ENCODE measurements at regions not wholly inside any gene's neighbourhood (a gene's known extent, or its start where the extent isn't known, plus 50 kb on each side); places are given as distances from the start of the nearest gene placed in this dataset.
"Not testable (repeated sequence)": the region's sequence is repeated elsewhere in the genome, so short reads cannot be mapped to it uniquely, and the experiment has no call there.

GRCh38 chr20:4445331-4445730, 196.2 kb upstream of the ADRA1D start:
- no peak for ATAC-seq (replicated peaks in 6 of 8)
- in situ Hi-C loops (cut with MboI; ENCODE audit: low pct_unique_long_range_greater_than_20kb in 2 of 9, low sequenced_read_pairs in 9 of 9, unreplicated experiment in 9 of 9): no loop called here
- no peak overlapping the region for H3K4me3 ChIP-seq
- H3K4me1 ChIP-seq (replicated peaks in 1 of 2): no peaks in the 10 kb centered on the region
- no peak overlapping the region for H3K27ac ChIP-seq
- whole genome bisulfite sequencing, 10 experiments: 80 to 100% (median 100%) methylated on average over 1 to 2 of the region's 2 CpGs; no CpG with 5 or more reads in 3 of the 10 experiments

- WGBS, 10 experiments: 0 to 100% (median 40%) methylated on average over 1 to 2 of the region's 2 CpGs; no CpG with 5 or more reads in 1 of the 10 experiments
- Histone ChIP-seq H3K4me3 (no peak overlapping the region), H3K4me1 (replicated peaks in 1 of 2) (no peaks in the 10 kb centered on the region), H3K27ac (no peak overlapping the region)
- in situ Hi-C loops (cut with MboI; ENCODE audit: low pct_unique_long_range_greater_than_20kb in 2 of 9, low sequenced_read_pairs in 9 of 9, unreplicated experiment in 9 of 9): no loop called here
- peak in 2 of 8 experiments; percentile 70 to 76 for ATAC-seq (replicated peaks in 6 of 8)
Observed at GRCh38 chr20:4444404-4444803, 195.3 kb upstream of the ADRA1D start.

GRCh38 chr20:4443016-4443415, 193.9 kb upstream of the ADRA1D start:
- 63 to 100% (median 87%) methylated on average over 1 to 3 of the region's 4 CpGs; no CpG with 5 or more reads in 2 of the 10 experiments for WGBS, 10 experiments
- in situ Hi-C loops (cut with MboI; ENCODE audit: low pct_unique_long_range_greater_than_20kb in 2 of 9, low sequenced_read_pairs in 9 of 9, unreplicated experiment in 9 of 9): no loop called here
- H3K27ac ChIP-seq: no peak overlapping the region

GRCh38 chr20:4441871-4442270, 192.8 kb upstream of the ADRA1D start:
- Histone ChIP-seq H3K4me1 (replicated peaks in 1 of 2) (no peaks in the 10 kb centered on the region), H3K4me3 (no peak overlapping the region), H3K27ac (no peak overlapping the region)
- 24 to 100% (median 93%) methylated on average over 2 to 3 of the region's 3 CpGs for WGBS, 10 experiments
- ATAC-seq (replicated peaks in 6 of 8): no peak
- in situ Hi-C loops (cut with MboI; ENCODE audit: low pct_unique_long_range_greater_than_20kb in 2 of 9, low sequenced_read_pairs in 9 of 9, unreplicated experiment in 9 of 9): no loop called here

More at GRCh38 chr20:4443016-4443415, 193.9 kb upstream of the ADRA1D start:
- no peaks in the 10 kb centered on the region for H3K4me1 ChIP-seq (replicated peaks in 1 of 2)
- no peak overlapping the region for H3K4me3 ChIP-seq
- ATAC-seq (replicated peaks in 6 of 8): no peak

- in situ Hi-C loops (cut with MboI; ENCODE audit: low pct_unique_long_range_greater_than_20kb in 2 of 9, low sequenced_read_pairs in 9 of 9, unreplicated experiment in 9 of 9): no loop called here
- WGBS, 10 experiments: 43 to 100% (median 90%) methylated on average over 1 to 2 of the region's 2 CpGs; no CpG with 5 or more reads in 5 of the 10 experiments
- no peaks in the 10 kb centered on the region for H3K4me1 ChIP-seq (replicated peaks in 1 of 2)
- H3K4me3 ChIP-seq: no peak overlapping the region
- no peak overlapping the region for H3K27ac ChIP-seq
- ATAC-seq (replicated peaks in 6 of 8): no peak
Observed at GRCh38 chr20:4441191-4441590, 192.1 kb upstream of the ADRA1D start.

- WGBS, 10 experiments: 43 to 93% (median 65%) methylated on average over 2 to 5 of the region's 5 CpGs
- no peak overlapping the region for H3K27ac ChIP-seq
- no peak overlapping the region for H3K4me3 ChIP-seq
- no peak for ATAC-seq (replicated peaks in 6 of 8)
- in situ Hi-C loops (cut with MboI; ENCODE audit: low pct_unique_long_range_greater_than_20kb in 2 of 9, low sequenced_read_pairs in 9 of 9, unreplicated experiment in 9 of 9): no loop called here
- H3K4me1 ChIP-seq (replicated peaks in 1 of 2): no peaks in the 10 kb centered on the region
Observed at GRCh38 chr20:4439461-4439860, 190.4 kb upstream of the ADRA1D start.

GRCh38 chr20:4437131-4437530, 188.0 kb upstream of the ADRA1D start:
- H3K27ac ChIP-seq: no peak overlapping the region
- no peaks in the 10 kb centered on the region for H3K4me1 ChIP-seq (replicated peaks in 1 of 2)
- H3K4me3 ChIP-seq: no peak overlapping the region
- WGBS, 10 experiments: 75 to 100% (median 88%) methylated on average over 1 of the region's 1 CpG; no CpG with 5 or more reads in 5 of the 10 experiments
- ATAC-seq (replicated peaks in 6 of 8): no peak
- in situ Hi-C loops (cut with MboI; ENCODE audit: low pct_unique_long_range_greater_than_20kb in 2 of 9, low sequenced_read_pairs in 9 of 9, unreplicated experiment in 9 of 9): no loop called here

- Histone ChIP-seq H3K4me3 (no peak overlapping the region), H3K27ac (no peak overlapping the region), H3K4me1 (replicated peaks in 1 of 2) (no peaks in the 10 kb centered on the region)
- in situ Hi-C loops (cut with MboI; ENCODE audit: low pct_unique_long_range_greater_than_20kb in 2 of 9, low sequenced_read_pairs in 9 of 9, unreplicated experiment in 9 of 9): no loop called here
- WGBS, 10 experiments: 0 to 100% (median 53%) methylated on average over 1 to 6 of the region's 6 CpGs; no CpG with 5 or more reads in 4 of the 10 experiments
- ATAC-seq (replicated peaks in 6 of 8): no peak
Observed at GRCh38 chr20:4435671-4436455, 186.8 kb upstream of the ADRA1D start.

- WGBS, 10 experiments: 0 to 100% (median 38%) methylated on average over 1 of the region's 1 CpG; no CpG with 5 or more reads in 3 of the 10 experiments
- in situ Hi-C loops (cut with MboI; ENCODE audit: low pct_unique_long_range_greater_than_20kb in 2 of 9, low sequenced_read_pairs in 9 of 9, unreplicated experiment in 9 of 9): no loop called here
- no peak for ATAC-seq (replicated peaks in 6 of 8)
- Histone ChIP-seq H3K27ac (no peak overlapping the region), H3K4me3 (no peak overlapping the region), H3K4me1 (replicated peaks in 1 of 2) (no peaks in the 10 kb centered on the region)
Observed at GRCh38 chr20:4435225-4435624, 186.1 kb upstream of the ADRA1D start.

GRCh38 chr20:4434681-4435080, 185.6 kb upstream of the ADRA1D start:
- Histone ChIP-seq H3K27ac (no peak overlapping the region), H3K4me1 (replicated peaks in 1 of 2) (no peaks in the 10 kb centered on the region), H3K4me3 (no peak overlapping the region)
- peak in 1 of 8 experiments; percentile 17 for ATAC-seq (replicated peaks in 6 of 8)
- in situ Hi-C loops (cut with MboI; ENCODE audit: low pct_unique_long_range_greater_than_20kb in 2 of 9, low sequenced_read_pairs in 9 of 9, unreplicated experiment in 9 of 9): no loop called here
- WGBS, 10 experiments: 0 to 95% (median 77%) methylated on average over 1 to 4 of the region's 4 CpGs

- no peaks in the 10 kb centered on the region for H3K4me1 ChIP-seq (replicated peaks in 1 of 2)
- no peak overlapping the region for H3K4me3 ChIP-seq
- in situ Hi-C loops (cut with MboI; ENCODE audit: low pct_unique_long_range_greater_than_20kb in 2 of 9, low sequenced_read_pairs in 9 of 9, unreplicated experiment in 9 of 9): no loop called here
- WGBS, 10 experiments: 50 to 100% (median 83%) methylated on average over 1 to 2 of the region's 2 CpGs; no CpG with 5 or more reads in 3 of the 10 experiments
- no peak overlapping the region for H3K27ac ChIP-seq
- no peak for ATAC-seq (replicated peaks in 6 of 8)
Observed at GRCh38 chr20:4431446-4431845, 182.4 kb upstream of the ADRA1D start.

- WGBS, 10 experiments: 0 to 100% (median 62%) methylated on average over 1 to 6 of the region's 11 CpGs; no CpG with 5 or more reads in 3 of the 10 experiments
- H3K4me1 ChIP-seq (replicated peaks in 1 of 2); H3K4me3 ChIP-seq; H3K27ac ChIP-seq; in situ Hi-C loops (cut with MboI; ENCODE audit: low pct_unique_long_range_greater_than_20kb in 2 of 9, low sequenced_read_pairs in 9 of 9, unreplicated experiment in 9 of 9); ATAC-seq (replicated peaks in 6 of 8): not testable (repeated sequence)
Observed at GRCh38 chr20:4430826-4431225, 181.7 kb upstream of the ADRA1D start.

GRCh38 chr20:4427940-4428586, 179.0 kb upstream of the ADRA1D start:
- in situ Hi-C loops (cut with MboI; ENCODE audit: low pct_unique_long_range_greater_than_20kb in 2 of 9, low sequenced_read_pairs in 9 of 9, unreplicated experiment in 9 of 9): no loop called here
- 13 to 100% (median 22%) methylated on average over 1 to 4 of the region's 4 CpGs; no CpG with 5 or more reads in 2 of the 10 experiments for WGBS, 10 experiments
- H3K27ac ChIP-seq: no peak overlapping the region
- H3K4me1 ChIP-seq (replicated peaks in 1 of 2): no peaks in the 10 kb centered on the region
- peak in 5 of 8 experiments; percentile 26 to 93 (median 53) for ATAC-seq (replicated peaks in 6 of 8)
- H3K4me3 ChIP-seq: no peak overlapping the region
